NCI-H82 (cell line): ENCODE measurements at regions not wholly inside any gene's neighbourhood (a gene's known extent, or its start where the extent isn't known, plus 50 kb on each side); places are given as distances from the start of the nearest gene placed in this dataset.
"Not testable (repeated sequence)": the region's sequence is repeated elsewhere in the genome, so short reads cannot be mapped to it uniquely, and the experiment has no call there.

Source experiments
- DNase-seq: peaks from one replicate; lab custom pipeline; 2025; lab: John Stamatoyannopoulos, UW

GRCh38 chr9:19656704-19657103 is 132.1 kb downstream of the SLC24A2 start:
- no peak for DNase-seq

GRCh38 chr9:19651681-19652080 is 137.2 kb downstream of the SLC24A2 start:
- no peak for DNase-seq

- peak; percentile 33 for DNase-seq
These were observed 138.5 kb downstream of the SLC24A2 start for GRCh38 chr9:19650312-19650711.

- no peak for DNase-seq
These were observed 139.3 kb downstream of the SLC24A2 start for GRCh38 chr9:19649336-19650041.

GRCh38 chr9:19648672-19649071 is 140.2 kb downstream of the SLC24A2 start:
- no peak for DNase-seq

- DNase-seq = no peak
These were observed 145.0 kb downstream of the SLC24A2 start for GRCh38 chr9:19643875-19644274.

- peak; percentile 37 for DNase-seq
These were observed 146.6 kb downstream of the SLC24A2 start for GRCh38 chr9:19642256-19642655.

GRCh38 chr9:19641046-19641445 is 147.8 kb downstream of the SLC24A2 start:
- peak; percentile 23 for DNase-seq

- no peak for DNase-seq
These were observed 148.8 kb downstream of the SLC24A2 start for GRCh38 chr9:19640014-19640413.

GRCh38 chr9:19637084-19637483 is 151.8 kb downstream of the SLC24A2 start:
- DNase-seq = no peak

GRCh38 chr9:19634881-19635280 is 154.0 kb downstream of the SLC24A2 start:
- no peak for DNase-seq

- DNase-seq = no peak
These were observed 157.7 kb downstream of the SLC24A2 start for GRCh38 chr9:19631181-19631580.

GRCh38 chr9:19630760-19631159 is 158.1 kb downstream of the SLC24A2 start:
- DNase-seq = no peak

GRCh38 chr9:19629488-19629887 is 159.3 kb downstream of the SLC24A2 start:
- DNase-seq = peak; percentile 52

- not testable (repeated sequence) for DNase-seq
These were observed 163.4 kb downstream of the SLC24A2 start for GRCh38 chr9:19625426-19625825.

GRCh38 chr9:19624519-19624918 is 164.3 kb downstream of the SLC24A2 start:
- no peak for DNase-seq

GRCh38 chr9:19623941-19624340 is 164.9 kb downstream of the SLC24A2 start:
- DNase-seq = peak; percentile 56

GRCh38 chr9:19620326-19620725 is 168.5 kb downstream of the SLC24A2 start:
- no peak for DNase-seq

GRCh38 chr9:19619221-19619620 is 169.6 kb downstream of the SLC24A2 start:
- no peak for DNase-seq

- DNase-seq = no peak
These were observed 170.0 kb downstream of the SLC24A2 start for GRCh38 chr9:19618816-19619215.

GRCh38 chr9:19615036-19615624 is 173.7 kb downstream of the SLC24A2 start:
- DNase-seq = no peak

GRCh38 chr9:19614294-19614693 is 174.5 kb downstream of the SLC24A2 start:
- DNase-seq = no peak

- DNase-seq = no peak
These were observed 188.3 kb downstream of the SLC24A2 start for GRCh38 chr9:19600538-19600937.

GRCh38 chr9:19598722-19599121 is 189.9 kb downstream of the ACER2 start:
- DNase-seq = no peak
